ENCODE measurements at regions not wholly inside any gene's neighbourhood (a gene's known extent, or its start where the extent isn't known, plus 50 kb on each side); places are given as distances from the start of the nearest gene placed in this dataset.

DNA sequence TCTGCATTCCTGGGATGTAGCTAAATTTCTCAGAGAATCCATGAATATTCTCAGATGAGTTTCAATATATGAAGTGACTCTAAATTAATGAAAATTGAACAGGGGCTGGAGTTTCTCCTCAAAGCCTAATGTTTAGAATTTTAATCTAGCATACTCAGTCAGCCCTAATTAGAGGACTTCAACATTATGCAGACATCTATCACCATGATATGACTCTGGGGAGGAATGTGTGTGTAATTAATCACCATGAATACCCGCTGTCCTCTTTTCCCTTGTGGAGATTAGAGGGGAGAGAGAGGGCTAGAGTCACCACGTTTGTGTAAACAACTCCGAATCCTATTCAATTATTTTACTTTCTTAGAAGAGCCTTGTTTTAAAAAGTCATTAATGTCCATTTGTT lies 698.6 kb upstream of the MDGA2 start:
- no peak for TF ChIP-seq CTCF (conservative IDR thresholded peaks at IDR 0.05; ENCODE audit: control insufficient read depth, insufficient read depth, low read depth, low read length)
- no peak overlapping the region for H3K4me3 ChIP-seq (ENCODE audit: control insufficient read depth, low read depth, low read length)
- no peak for DNase-seq (ENCODE audit: low read depth)

DNA sequence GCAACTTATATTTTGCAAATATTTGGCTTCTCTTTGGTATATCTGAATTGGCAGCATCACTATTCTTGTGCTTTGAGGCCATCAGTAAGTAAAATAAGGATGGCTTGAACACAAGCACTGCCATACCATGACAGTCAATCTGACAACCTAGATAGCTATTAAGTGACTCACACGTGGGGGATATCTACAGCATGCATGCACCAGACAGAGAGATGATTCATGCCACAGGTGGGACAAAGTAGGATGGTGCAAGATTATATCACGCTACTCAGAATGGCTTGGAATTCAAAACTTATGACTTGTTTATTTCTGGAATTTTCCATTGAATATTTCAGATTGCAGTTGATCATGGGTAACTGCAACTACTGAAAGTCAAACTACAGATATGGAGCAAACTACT lies 675.6 kb upstream of the MDGA2 start:
- TF ChIP-seq CTCF (conservative IDR thresholded peaks at IDR 0.05; ENCODE audit: control insufficient read depth, insufficient read depth, low read depth, low read length) = no peak
- no peak overlapping the region for H3K4me3 ChIP-seq (ENCODE audit: control insufficient read depth, low read depth, low read length)
- no peak for DNase-seq (ENCODE audit: low read depth)

- no peak for TF ChIP-seq CTCF (conservative IDR thresholded peaks at IDR 0.05; ENCODE audit: control insufficient read depth, insufficient read depth, low read depth, low read length)
- no peak overlapping the region for H3K4me3 ChIP-seq (ENCODE audit: control insufficient read depth, low read depth, low read length)
- DNase-seq (ENCODE audit: low read depth) = peak; percentile 1
Observed at GRCh38 chr14:48349689-48350088, 674.3 kb upstream of the MDGA2 start.

GRCh38 chr14:48341069-48341468 lies 665.7 kb upstream of the MDGA2 start:
- no peak for TF ChIP-seq CTCF (conservative IDR thresholded peaks at IDR 0.05; ENCODE audit: control insufficient read depth, insufficient read depth, low read depth, low read length)
- no peak overlapping the region for H3K4me3 ChIP-seq (ENCODE audit: control insufficient read depth, low read depth, low read length)
- DNase-seq (ENCODE audit: low read depth) = no peak

DNA sequence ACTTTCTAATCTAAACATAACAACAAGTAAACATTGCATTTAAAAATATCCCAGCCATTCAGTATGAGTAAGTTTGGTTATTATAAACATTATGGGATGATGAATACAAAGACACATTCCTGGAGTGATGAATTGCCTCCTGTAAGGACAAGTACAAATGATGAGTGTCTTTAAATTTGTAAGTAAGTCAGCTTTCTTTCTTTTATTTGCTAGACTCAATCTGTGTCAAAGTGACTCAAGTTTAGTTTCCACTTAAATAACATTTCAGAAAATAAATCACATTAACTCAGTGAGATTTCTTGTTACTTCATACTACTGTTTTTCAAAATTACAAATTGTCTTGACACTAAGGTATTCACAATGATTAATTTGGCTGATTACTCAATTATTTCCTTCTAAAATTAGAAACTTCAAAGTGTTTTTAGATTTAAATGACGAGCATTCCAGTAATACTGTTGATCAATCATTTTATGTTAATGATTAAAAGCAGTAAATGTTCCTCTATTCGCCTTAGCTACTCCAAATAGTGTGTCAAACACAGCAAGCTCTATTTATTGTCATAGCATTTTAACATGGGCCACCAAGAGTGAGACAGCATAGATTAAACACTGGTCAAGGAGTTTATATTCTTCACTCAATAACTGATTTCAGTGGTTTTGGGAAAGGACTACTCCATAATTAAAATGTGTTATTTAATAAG lies 658.0 kb upstream of the MDGA2 start:
- DNase-seq (ENCODE audit: low read depth) = no peak
- H3K4me3 ChIP-seq (ENCODE audit: control insufficient read depth, low read depth, low read length) = no peak overlapping the region
- no peak for TF ChIP-seq CTCF (conservative IDR thresholded peaks at IDR 0.05; ENCODE audit: control insufficient read depth, insufficient read depth, low read depth, low read length)

DNA sequence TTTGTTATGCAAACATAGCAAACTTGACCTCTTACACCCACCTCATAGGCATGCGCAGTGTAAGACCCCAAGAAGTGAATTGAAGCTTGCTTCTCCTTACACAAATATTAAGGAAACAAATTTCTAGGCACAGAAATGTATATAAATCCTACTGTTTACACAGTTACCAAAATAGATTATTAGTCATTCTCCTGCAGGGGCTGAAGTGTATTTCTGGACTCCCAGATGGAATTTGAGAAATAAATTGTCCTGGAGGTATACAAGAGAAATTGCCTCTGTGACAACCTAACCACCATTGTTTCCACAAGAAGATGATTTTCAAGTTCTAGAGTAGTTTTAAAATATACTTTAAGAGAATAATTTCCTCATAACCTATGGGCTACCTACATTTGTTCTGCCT lies 656.0 kb upstream of the MDGA2 start:
- no peak for TF ChIP-seq CTCF (conservative IDR thresholded peaks at IDR 0.05; ENCODE audit: control insufficient read depth, insufficient read depth, low read depth, low read length)
- H3K4me3 ChIP-seq (ENCODE audit: control insufficient read depth, low read depth, low read length) = no peak overlapping the region
- DNase-seq (ENCODE audit: low read depth) = no peak

GRCh38 chr14:48325486-48325885 lies 650.1 kb upstream of the MDGA2 start:
- no peak for DNase-seq (ENCODE audit: low read depth)
- no peak overlapping the region for H3K4me3 ChIP-seq (ENCODE audit: control insufficient read depth, low read depth, low read length)
- no peak for TF ChIP-seq CTCF (conservative IDR thresholded peaks at IDR 0.05; ENCODE audit: control insufficient read depth, insufficient read depth, low read depth, low read length)
